GM20000 (cell line): ENCODE measurements at regions not wholly inside any gene's neighbourhood (a gene's known extent, or its start where the extent isn't known, plus 50 kb on each side); places are given as distances from the start of the nearest gene placed in this dataset.
A peak's percentile ranks its signal among the peaks of the same experiment; 100 is the strongest.

Experiments
- DNase-seq: peaks from one replicate; pipeline ENCODE4 v3.0.0; 2012; ENCODE audit warnings: low spot score
- TF ChIP-seq, protein P1 (sequence below): IDR thresholded peaks from 2 replicates; pipeline ENCODE4 v1.5.1; 2012; ENCODE audit warnings: mild to moderate bottlenecking, control low read depth; ENCODE audit errors: extremely low read depth, missing control alignments

DNA sequence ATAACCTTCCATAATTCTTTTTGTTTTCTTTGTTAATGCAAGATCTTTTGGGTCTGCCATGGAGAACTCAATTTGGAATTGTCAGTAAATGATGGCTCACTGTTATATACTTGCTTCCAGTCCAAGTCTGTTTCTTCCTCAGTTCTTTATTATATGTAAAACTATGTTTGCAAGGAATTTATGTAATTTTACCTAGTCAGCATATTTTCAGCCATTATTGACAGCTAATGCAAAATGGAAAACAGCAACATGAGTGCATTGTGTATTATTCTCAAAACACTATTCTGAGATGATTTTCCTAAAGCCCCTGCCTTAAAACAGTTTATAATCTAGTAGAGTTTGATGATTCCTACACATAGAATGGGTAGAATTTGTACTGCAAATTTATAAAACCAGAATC, 167.5 kb downstream of the TANC2 start:
- TF ChIP-seq, protein P1, sequence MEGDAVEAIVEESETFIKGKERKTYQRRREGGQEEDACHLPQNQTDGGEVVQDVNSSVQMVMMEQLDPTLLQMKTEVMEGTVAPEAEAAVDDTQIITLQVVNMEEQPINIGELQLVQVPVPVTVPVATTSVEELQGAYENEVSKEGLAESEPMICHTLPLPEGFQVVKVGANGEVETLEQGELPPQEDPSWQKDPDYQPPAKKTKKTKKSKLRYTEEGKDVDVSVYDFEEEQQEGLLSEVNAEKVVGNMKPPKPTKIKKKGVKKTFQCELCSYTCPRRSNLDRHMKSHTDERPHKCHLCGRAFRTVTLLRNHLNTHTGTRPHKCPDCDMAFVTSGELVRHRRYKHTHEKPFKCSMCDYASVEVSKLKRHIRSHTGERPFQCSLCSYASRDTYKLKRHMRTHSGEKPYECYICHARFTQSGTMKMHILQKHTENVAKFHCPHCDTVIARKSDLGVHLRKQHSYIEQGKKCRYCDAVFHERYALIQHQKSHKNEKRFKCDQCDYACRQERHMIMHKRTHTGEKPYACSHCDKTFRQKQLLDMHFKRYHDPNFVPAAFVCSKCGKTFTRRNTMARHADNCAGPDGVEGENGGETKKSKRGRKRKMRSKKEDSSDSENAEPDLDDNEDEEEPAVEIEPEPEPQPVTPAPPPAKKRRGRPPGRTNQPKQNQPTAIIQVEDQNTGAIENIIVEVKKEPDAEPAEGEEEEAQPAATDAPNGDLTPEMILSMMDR, result no peak
- no peak for DNase-seq

DNA sequence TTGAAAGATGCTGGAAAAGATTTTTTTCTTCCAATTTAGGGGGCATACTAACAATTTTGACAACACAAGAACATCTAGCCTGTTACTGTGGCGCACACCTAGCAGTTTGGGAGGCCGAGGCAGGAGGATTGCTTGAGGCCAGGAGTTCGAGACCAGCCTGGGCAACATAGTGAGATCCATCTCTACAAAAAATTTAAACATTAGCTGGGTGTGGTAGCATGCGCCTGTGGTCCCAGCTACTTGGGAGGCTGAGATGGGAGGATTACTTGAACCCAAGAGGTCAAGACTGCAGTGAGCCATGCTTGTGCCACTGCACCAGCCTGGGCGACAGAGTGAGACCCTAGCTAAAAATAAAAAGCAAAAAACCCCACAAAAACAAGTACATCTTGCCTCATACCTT, 168.8 kb downstream of the TANC2 start:
- DNase-seq, result no peak
- TF ChIP-seq, protein P1, result no peak

DNA sequence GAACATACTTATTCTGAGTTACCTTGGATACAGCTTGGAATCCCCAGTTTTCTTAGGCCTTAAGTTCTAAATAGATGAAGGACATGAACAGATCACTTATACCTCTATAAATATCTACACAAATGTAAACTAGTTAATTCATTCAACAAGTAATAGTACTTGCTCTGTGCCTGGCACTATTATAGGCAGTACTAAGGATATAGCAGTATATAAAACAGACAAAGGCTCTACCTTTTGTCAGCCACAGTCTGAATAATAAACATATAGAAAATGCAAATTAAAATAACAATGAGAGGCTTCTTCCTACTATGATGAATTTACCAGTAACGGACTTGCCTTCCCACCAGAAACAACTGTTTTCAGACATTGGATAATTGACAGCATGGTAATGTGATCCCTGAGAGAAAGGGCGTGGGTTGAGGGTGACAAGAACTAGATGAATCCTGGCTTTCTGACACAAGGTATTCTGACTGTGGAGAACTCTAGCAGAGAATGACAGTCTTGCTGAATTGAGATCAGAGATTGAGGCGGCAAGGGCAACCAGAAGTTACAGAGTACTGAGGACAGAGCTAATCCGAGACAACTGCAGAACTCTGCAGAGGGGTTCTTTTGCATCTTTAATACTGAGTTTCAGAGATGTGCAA, 170.5 kb downstream of the TANC2 start:
- no peak for DNase-seq
- TF ChIP-seq, protein P1, result no peak

DNA sequence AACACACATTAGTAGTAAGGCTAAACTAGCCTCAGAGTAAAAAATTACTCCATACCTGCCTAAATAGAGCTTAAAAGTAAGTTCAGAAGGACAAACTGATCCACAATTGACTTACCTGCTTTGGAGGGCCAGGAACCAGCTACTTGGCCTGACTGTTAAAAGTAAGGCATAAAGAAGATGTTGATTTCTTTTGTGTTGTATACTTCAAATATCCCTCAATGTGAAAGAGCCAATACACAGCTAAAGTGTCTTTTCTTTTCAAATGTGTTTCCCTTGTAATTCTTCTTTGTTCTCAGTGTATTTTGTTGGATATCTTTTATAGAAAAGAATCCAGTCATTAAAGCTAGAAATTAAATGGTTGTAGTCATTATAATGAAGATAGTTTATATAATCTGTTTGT, 171.1 kb downstream of the TANC2 start:
- TF ChIP-seq, protein P1, result no peak
- DNase-seq, result no peak

DNA sequence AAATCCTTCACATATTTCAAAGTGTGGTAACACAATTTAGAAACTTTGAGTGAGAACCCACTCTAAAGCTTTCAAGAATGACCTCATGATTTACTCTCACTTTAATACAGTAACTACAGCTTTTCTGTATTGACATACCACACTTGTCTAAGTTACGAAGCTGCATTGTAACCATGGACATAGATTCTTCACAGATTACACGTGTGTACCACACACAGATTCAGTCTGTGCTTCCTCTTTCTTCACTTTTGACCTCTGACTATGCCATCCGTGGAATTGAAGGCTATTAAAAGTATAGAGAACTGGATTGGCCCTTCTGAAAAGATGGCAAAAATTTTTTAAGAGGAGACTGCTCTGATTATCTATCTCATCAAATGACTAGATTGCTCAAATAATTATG, 172.7 kb downstream of the TANC2 start:
- DNase-seq, result no peak
- TF ChIP-seq, protein P1, result no peak

DNA sequence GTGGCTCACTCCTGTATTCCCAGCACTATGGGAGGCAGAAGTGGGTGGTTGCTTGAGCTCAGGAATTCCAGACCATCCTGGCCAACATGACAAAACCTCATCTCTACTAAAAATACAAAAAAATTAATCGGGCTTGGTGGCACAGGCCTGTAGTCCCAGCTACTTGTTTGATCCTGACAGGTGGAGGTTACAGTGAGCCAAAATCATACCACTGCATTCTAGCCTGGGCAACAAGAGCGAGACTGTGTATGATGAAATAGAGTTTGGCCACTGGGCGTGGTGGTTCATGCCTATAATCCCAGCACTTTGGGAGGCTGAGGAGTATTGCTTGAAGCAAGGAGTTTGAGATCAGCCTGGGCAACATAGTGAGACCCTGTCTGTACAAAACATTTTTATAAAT, 173.3 kb downstream of the TANC2 start:
- TF ChIP-seq, protein P1, result no peak
- no peak for DNase-seq

DNA sequence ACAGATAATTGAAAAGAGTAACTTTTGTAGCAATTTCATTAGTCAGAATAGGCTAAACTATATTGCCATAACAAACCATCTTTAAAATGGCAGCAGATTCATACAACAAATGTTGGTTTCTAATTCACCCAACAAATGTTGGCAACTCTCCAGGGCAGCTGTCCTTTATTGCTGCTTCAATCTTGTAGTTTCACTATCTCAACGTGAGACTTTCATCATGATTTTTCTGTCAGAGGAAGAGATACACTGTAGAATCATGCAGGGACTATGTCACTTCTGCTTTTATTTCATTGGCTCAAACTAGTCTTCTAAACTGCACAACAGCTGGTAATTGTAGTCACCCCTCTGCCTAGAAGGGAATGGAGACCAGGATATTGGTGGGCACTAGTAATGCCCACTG, 174.2 kb downstream of the TANC2 start:
- TF ChIP-seq, protein P1, result no peak
- DNase-seq, result peak; percentile 4
